GM13976 (cell line): ENCODE measurements at regions not wholly inside any gene's neighbourhood (a gene's known extent, or its start where the extent isn't known, plus 50 kb on each side); places are given as distances from the start of the nearest gene placed in this dataset.

Source experiments
- DNase-seq: peaks from one replicate; pipeline ENCODE4 v3.0.0; 2012; ENCODE audit warnings: low spot score
- CTCF ChIP-seq: IDR thresholded peaks from 2 replicates; pipeline ENCODE4 v1.5.1; 2012; ENCODE audit warnings: borderline replicate concordance, mild to moderate bottlenecking; ENCODE audit not compliant: insufficient read depth; ENCODE audit errors: extremely low read depth, missing control alignments, control extremely low read depth
- in situ Hi-C: fragments of 300-500 bp; cut with MboI; formaldehyde crosslinking; loops from one replicate; pipeline ENCODE4 v1.12.0; 2022; ENCODE audit warnings: low sequenced_read_pairs, mixed read lengths, inconsistent platforms; ENCODE audit not compliant: unreplicated experiment

- no peak for TF ChIP-seq CTCF
- DNase-seq, result no peak
- in situ Hi-C loops, result no loop called here
Observed at GRCh38 chr6:169046021-169046420, 207.6 kb downstream of the THBS2 start.

- in situ Hi-C loops, result no loop called here
- DNase-seq, result no peak
- TF ChIP-seq CTCF, result no peak
Observed at GRCh38 chr6:169045486-169045885, 208.2 kb downstream of the THBS2 start.

- DNase-seq, result no peak
- in situ Hi-C loops, result no loop called here
- no peak for TF ChIP-seq CTCF
Observed at GRCh38 chr6:169044381-169045230, 209.0 kb downstream of the THBS2 start.

GRCh38 chr6:169042061-169042460 is 211.6 kb downstream of the THBS2 start:
- no peak for TF ChIP-seq CTCF
- in situ Hi-C loops, result no loop called here
- DNase-seq, result no peak

GRCh38 chr6:169041078-169041477 is 212.6 kb downstream of the THBS2 start:
- DNase-seq, result no peak
- TF ChIP-seq CTCF, result no peak
- in situ Hi-C loops, result no loop called here

GRCh38 chr6:169038691-169039090 is 215.0 kb downstream of the THBS2 start:
- no peak for TF ChIP-seq CTCF
- in situ Hi-C loops, result no loop called here
- DNase-seq, result no peak
